GM12892 (cell line): ENCODE measurements at regions not wholly inside any gene's neighbourhood (a gene's known extent, or its start where the extent isn't known, plus 50 kb on each side); places are given as distances from the start of the nearest gene placed in this dataset.

Source experiments
- DNase-seq: peaks from one replicate; pipeline ENCODE4 v3.0.0; 2011; ENCODE audit not compliant: insufficient read length
- FAIRE-seq: peaks from 2 replicates; lab custom pipeline; 2011; peaks lifted over from hg19 to GRCh38; lab: Jason Lieb, UNC
- POLR2A ChIP-seq: IDR thresholded peaks from 2 replicates; pipeline ENCODE4 v1.6.1; 2011; ENCODE audit warnings: low read depth, low read length, control low read depth
- POLR2AphosphoS5 ChIP-seq: IDR thresholded peaks from 2 replicates; pipeline ENCODE4 v1.6.1; 2011; ENCODE audit warnings: low read depth, low read length, control low read depth
- TAF1 ChIP-seq: IDR thresholded peaks from 2 replicates; pipeline ENCODE4 v1.6.1; 2011; ENCODE audit warnings: low read depth, mild to moderate bottlenecking, control low read depth, low read length, borderline replicate concordance

- peak; percentile 98 for FAIRE-seq
- peak; percentile 38 for DNase-seq
- TF ChIP-seq POLR2AphosphoS5 (no peak), POLR2A (no peak), TAF1 (no peak)
Observed at GRCh38 chr3:70120357-70120966, 120.9 kb downstream of the SAMMSON start.

- TF ChIP-seq POLR2A (no peak), TAF1 (no peak), POLR2AphosphoS5 (no peak)
- DNase-seq (no peak), FAIRE-seq (no peak)
Observed at GRCh38 chr3:70127192-70127591, 127.7 kb downstream of the SAMMSON start.

GRCh38 chr3:70137366-70137765 is 137.8 kb downstream of the SAMMSON start:
- FAIRE-seq: no peak
- DNase-seq: no peak
- TF ChIP-seq POLR2AphosphoS5: no peak
- TF ChIP-seq TAF1: no peak
- no peak for TF ChIP-seq POLR2A

GRCh38 chr3:70138606-70139005 is 139.1 kb downstream of the SAMMSON start:
- no peak for TF ChIP-seq POLR2AphosphoS5
- TF ChIP-seq POLR2A: no peak
- no peak for TF ChIP-seq TAF1
- no peak for FAIRE-seq
- no peak for DNase-seq
